ENCODE measurements at regions not wholly inside any gene's neighbourhood (a gene's known extent, or its start where the extent isn't known, plus 50 kb on each side); places are given as distances from the start of the nearest gene placed in this dataset.

GRCh38 chr1:67952071-67952470, 98.4 kb downstream of the DIRAS3 start:
- Histone ChIP-seq H3K27me3 (ENCODE audit: insufficient read depth, poor library complexity, severe bottlenecking) (peaks cover 4% of the 10 kb centered on the region), H3K27ac (replicated peaks) (no peak overlapping the region), H3K4me3 (replicated peaks; ENCODE audit: insufficient read depth, low read length) (no peak overlapping the region)
- DNase-seq (ENCODE audit: low read depth in 1 of 2, low spot score in 1 of 2): no peak
- no peak for TF ChIP-seq REST (IDR thresholded peaks at IDR 0.05; ENCODE audit: insufficient replicate concordance, low read depth)
- TF ChIP-seq SPI1 (IDR thresholded peaks at IDR 0.05; ENCODE audit: borderline replicate concordance, low read depth): no peak
- no peak for TF ChIP-seq GABPA (IDR thresholded peaks at IDR 0.05; ENCODE audit: low read depth)
- no peak for TF ChIP-seq CTCF (IDR thresholded peaks at IDR 0.05; ENCODE audit: insufficient read depth, low read length)
- no peak for TF ChIP-seq POLR2AphosphoS5 (IDR thresholded peaks at IDR 0.05; ENCODE audit: low read depth)

- Histone ChIP-seq H3K27ac (replicated peaks) (no peak overlapping the region), H3K27me3 (ENCODE audit: insufficient read depth, poor library complexity, severe bottlenecking) (peaks cover 4% of the 10 kb centered on the region), H3K4me3 (replicated peaks; ENCODE audit: insufficient read depth, low read length) (no peak overlapping the region)
- no peak for DNase-seq (ENCODE audit: low read depth in 1 of 2, low spot score in 1 of 2)
- TF ChIP-seq REST (IDR thresholded peaks at IDR 0.05; ENCODE audit: insufficient replicate concordance, low read depth) (no peak), GABPA (IDR thresholded peaks at IDR 0.05; ENCODE audit: low read depth) (no peak), CTCF (IDR thresholded peaks at IDR 0.05; ENCODE audit: insufficient read depth, low read length) (no peak), POLR2AphosphoS5 (IDR thresholded peaks at IDR 0.05; ENCODE audit: low read depth) (no peak), SPI1 (IDR thresholded peaks at IDR 0.05; ENCODE audit: borderline replicate concordance, low read depth) (no peak)
Measured at GRCh38 chr1:67951014-67951413, 99.4 kb downstream of the DIRAS3 start.

GRCh38 chr1:67948151-67949080, 102.0 kb downstream of the DIRAS3 start:
- no peak for TF ChIP-seq CTCF (IDR thresholded peaks at IDR 0.05; ENCODE audit: insufficient read depth, low read length)
- TF ChIP-seq GABPA (IDR thresholded peaks at IDR 0.05; ENCODE audit: low read depth): no peak
- TF ChIP-seq SPI1 (IDR thresholded peaks at IDR 0.05; ENCODE audit: borderline replicate concordance, low read depth): no peak
- no peak for TF ChIP-seq REST (IDR thresholded peaks at IDR 0.05; ENCODE audit: insufficient replicate concordance, low read depth)
- no peak for TF ChIP-seq POLR2AphosphoS5 (IDR thresholded peaks at IDR 0.05; ENCODE audit: low read depth)
- H3K27ac ChIP-seq (replicated peaks): no peak overlapping the region

More at GRCh38 chr1:67948151-67949080, 102.0 kb downstream of the DIRAS3 start:
- no peak for DNase-seq (ENCODE audit: low read depth in 1 of 2, low spot score in 1 of 2)
- no peak overlapping the region for H3K4me3 ChIP-seq (replicated peaks; ENCODE audit: insufficient read depth, low read length)
- H3K27me3 ChIP-seq (ENCODE audit: insufficient read depth, poor library complexity, severe bottlenecking): peaks cover 4% of the 10 kb centered on the region
